Caki2 (cell line): ENCODE measurements at regions not wholly inside any gene's neighbourhood (a gene's known extent, or its start where the extent isn't known, plus 50 kb on each side); places are given as distances from the start of the nearest gene placed in this dataset.
"Not testable (repeated sequence)": the region's sequence is repeated elsewhere in the genome, so short reads cannot be mapped to it uniquely, and the experiment has no call there.

ENCODE experiments used
- DNase-seq: peaks from one replicate; pipeline ENCODE4 v3.0.0-alpha.2; 2015; ENCODE audit warnings: low read depth
- in situ Hi-C: cut with HindIII; loops from 2 replicates; pipeline ENCODE4 v1.10.0; 2016; ENCODE audit warnings: low sequenced_read_pairs, low pct_unique_long_range_greater_than_20kb, mixed read lengths

DNA sequence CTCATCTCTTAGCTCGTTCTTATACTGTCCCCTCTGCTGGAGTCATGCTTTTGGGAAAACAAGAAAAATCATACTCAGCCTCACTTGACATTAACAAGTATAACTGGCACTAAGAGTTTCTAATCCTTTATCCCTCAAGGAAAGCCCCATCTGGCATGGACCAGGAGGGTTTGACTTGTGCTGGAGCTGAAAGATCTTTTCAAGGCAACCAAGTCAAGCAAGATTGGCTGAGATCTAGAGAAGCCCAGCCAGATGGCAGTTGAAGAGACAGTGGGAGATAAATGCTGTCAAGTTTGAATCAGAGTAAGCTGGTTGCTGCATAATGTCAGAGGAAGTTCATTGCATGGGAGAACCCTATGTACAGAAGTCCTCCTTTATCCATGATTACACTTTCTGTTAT, 336.5 kb upstream of the LRP1B start:
- no peak for DNase-seq
- in situ Hi-C loops: no loop called here

DNA sequence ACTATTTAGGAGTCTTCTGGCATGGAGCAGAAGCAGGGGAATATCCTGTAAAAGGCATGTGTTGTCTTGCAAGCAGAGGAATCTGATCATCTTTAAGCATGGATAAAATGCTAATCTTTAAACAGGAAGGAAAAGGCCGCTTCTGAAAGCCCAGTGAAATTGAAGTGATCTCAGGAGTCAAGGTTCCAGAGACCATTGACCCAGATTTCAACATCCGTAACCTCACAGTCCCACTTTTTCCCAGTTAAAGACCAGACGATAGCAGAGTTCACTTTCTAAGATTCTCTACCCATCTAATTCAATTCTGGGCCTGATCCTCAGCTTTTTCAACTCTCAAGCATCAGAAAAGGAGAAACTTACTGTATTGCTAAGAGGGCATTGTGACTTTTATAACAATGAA, 332.2 kb upstream of the LRP1B start:
- no peak for DNase-seq
- in situ Hi-C loops: no loop called here

DNA sequence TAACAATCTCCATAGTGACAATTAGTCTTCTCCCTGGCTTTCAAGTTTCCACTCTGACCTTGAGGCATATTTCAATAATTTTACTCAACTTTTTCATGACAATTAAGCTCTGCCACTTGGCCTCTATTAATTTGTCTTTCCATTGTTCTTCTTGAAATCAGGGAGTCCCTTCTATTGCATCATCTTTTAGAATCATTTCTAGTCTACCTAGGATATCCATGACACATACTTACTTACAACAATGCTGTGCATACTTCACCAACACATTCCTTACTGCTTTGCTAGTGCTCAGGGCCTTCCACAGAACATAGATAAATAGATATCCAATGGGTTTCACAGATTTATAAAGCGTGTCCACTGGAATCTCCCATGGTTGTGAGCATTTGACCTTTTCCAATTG, 331.5 kb upstream of the LRP1B start:
- in situ Hi-C loops: no loop called here
- DNase-seq: no peak

DNA sequence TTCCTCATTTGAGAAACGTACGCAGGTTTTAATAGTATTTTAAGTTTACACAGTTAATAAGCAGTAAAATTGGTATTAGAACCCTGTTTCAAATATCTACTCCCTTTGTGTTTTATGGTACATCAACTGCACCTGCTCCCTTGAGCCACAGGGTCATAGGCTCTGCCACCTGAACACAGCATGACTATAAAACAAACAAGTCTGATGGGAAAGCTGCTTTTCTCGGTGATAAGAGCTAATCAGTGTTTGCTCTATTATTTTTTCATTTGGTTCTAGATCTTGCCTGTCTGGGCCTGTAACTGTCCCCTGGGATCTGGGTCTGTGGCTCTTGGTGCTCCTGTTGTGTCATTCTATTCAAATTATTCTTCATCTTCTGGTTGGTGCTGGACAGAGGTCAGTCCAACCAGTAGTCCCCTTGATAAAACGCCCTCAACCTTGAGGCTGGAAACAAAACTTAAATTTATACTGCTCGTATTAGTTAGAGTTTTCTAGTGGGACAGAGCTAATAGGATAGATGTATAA, 314.8 kb upstream of the LRP1B start:
- no peak for DNase-seq
- in situ Hi-C loops: no loop called here

DNA sequence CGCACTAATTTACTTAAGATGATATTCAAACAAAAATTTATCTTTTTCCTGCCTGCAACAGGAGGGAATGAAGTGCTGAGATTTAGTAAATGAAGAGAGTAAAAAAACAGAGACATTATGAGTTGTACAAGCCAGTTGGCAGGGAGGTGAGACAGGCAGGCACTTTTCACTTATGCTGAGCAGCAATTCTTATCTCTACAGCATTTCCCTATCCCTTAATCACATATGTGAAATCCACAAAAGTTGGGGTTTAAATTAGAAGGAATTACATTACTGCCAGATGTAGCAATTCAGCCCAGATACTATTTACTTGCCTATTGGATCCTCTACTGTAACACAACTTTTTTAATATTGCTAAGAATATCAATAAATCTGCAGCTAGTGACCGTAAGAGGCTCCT, 314.2 kb upstream of the LRP1B start:
- DNase-seq: no peak
- in situ Hi-C loops: no loop called here

DNA sequence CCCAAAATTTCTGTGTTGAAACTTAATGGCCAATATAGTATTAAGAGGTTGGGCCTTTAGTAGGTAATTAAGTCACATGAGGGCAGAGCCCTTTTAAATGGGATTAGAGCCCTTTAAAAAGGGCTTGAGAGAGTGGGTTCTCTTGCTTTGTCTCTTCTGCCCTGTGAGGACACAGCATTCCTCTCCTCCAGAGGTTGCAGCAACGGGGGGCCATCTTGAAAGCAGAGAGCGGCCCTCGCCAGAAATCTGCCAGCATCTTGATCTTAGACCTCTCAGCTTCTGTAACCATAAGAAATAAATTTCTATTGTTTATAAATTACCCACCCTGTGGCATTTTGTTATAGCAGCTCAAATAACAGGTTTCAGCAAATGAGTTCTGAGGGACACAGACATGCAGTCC, 305.0 kb upstream of the LRP1B start:
- in situ Hi-C loops: no loop called here
- DNase-seq: no peak

DNA sequence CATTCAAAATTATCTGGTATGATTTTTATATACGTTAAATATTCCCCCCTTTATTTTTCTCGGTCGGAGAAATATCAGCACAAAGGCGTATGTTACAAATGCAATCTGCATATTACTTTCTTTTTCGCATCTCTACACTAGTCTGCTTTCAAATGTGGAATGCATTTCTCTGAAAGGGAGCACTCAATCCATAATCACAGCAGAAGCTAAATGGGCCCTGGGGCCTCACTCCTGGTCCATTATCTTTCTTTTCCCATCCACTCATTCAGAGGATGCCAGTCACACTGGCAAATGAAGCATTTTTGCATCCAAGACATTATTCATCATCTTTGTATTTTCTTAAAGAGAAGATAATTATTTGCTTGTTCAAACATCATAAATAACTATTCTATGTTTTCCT, 295.2 kb upstream of the LRP1B start:
- DNase-seq: no peak
- in situ Hi-C loops: no loop called here

DNA sequence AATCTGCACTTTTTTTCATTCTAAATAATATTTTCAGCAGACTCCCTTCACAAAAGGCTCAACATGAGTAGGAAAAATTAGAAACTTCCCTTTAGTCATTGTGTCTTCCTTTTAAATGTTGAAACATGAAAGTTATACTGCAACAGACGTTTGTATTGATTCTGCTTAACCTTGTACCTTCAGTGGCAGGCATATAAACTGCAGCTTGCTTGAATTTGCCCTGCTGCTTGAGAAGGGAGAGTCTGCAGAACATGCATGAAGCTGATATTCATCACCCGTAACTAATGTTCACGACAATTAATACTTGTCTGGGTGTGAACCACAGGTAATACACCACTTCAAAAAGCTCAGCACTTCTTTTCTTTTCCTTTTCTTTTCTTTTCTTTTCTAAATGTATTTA, 294.7 kb upstream of the LRP1B start:
- DNase-seq: no peak
- in situ Hi-C loops: no loop called here

DNA sequence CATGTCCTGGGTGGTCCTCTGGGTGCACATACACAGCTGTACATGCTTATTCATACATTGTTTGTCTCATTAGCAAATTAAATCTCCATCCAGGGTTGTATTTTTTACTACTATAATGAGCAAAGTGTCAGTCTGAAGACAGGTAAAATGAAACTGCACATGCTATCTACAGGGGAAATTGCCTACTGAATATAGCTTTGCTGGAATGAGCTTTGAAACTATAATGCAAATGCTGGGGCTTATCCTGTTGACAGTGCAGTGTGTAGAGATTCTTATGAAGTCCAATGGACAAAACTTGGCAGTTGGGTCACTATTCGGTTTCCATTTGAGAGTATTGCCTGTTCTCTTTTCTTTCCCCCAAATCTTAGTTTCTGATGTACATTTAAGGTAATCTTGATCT, 292.8 kb upstream of the LRP1B start:
- no peak for DNase-seq
- in situ Hi-C loops: no loop called here

DNA sequence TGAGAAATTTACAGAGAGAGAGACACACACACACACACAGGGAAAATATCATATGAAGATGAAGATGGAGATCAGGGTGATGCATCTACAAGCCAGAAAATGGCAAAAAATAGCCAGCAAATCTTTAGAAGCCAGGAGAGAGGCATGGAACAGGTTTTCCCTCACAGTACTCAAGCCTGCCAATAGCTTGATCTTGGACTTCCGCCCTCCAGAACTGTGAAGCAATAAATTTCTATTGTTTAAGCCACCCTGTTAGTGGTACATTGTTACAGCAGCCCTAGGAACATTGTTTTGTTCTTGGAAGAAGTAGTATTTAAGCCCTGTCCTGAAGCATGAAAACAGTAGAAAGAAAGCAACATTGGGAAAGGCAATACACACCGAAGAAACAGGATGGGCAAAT, 292.0 kb upstream of the LRP1B start:
- no peak for DNase-seq
- in situ Hi-C loops: no loop called here

DNA sequence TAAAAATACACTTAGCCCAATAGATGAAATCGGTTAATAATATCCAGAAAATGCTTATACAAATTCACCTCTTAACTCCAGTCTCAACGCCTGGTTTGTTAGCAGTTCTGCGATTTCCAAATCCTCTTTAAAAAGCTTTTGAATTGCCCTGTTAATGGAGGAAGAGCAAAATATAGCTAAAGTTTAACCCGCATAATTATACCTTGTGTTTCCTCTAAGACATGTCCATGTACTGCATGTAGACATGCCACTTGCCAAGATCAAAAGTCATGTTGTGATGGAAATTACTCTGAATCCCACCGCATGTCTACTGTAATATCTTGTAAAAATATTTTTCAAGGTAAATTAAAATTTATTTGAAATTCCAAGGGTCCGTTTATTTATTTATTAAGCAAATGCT, 291.2 kb upstream of the LRP1B start:
- no peak for DNase-seq
- in situ Hi-C loops: no loop called here

DNA sequence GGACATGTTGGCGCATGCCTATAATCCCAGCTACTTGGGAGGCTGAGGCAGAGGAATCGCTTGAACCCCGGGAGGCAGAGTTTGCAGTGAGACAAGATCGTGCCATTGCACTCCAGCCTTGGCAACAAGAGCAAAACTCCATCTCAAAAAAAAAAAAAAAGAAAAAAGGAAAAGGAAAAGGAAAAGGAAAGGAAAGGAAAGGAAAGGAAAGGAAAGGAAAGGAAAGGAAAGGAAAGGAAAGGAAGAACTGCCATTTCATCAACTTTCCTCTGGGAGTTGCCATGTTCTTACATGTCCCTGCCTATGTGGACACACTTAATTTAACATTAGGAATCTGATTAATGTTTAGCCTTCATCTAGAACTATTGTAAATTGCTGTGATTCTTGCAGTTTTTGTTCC, 287.9 kb upstream of the LRP1B start:
- in situ Hi-C loops, DNase-seq: not testable (repeated sequence)

DNA sequence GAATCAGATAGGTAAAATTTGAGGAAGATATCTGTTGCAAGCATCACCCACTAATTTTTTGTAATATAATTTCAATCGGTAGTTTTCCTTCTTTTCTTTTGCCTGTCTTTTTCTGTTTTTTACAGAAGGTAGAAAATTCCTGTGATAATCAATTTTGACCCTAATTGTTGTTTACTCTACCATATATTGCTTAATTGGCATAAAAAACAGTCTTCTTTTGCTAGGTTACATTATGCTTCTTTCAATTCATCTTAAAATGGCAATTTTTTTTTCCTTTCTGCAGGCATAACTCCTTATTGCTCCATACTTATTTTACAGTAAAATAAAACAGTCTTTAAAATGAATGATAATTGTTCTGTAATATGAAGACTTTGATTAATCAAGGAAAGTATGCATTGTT, 286.2 kb upstream of the LRP1B start:
- in situ Hi-C loops: no loop called here
- no peak for DNase-seq

DNA sequence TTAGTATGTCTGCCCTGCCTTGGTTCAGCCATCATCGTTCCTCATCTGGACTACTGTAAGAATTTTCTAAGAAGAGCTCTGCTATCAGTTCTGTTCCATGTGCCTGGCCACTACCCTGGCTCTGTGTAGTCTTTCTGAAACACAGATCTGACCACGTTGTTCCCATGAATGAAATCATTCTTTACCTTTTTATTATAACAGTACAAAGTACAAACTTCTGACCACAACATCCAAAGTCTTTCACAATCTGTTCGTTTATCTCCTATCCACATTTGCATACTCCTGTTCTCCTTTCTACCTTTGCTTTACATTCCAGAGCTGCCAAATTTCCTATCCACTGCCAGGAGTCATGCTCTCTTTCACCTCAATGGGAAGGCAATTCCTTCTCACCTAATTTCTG, 284.6 kb upstream of the LRP1B start:
- in situ Hi-C loops: no loop called here
- DNase-seq: no peak

DNA sequence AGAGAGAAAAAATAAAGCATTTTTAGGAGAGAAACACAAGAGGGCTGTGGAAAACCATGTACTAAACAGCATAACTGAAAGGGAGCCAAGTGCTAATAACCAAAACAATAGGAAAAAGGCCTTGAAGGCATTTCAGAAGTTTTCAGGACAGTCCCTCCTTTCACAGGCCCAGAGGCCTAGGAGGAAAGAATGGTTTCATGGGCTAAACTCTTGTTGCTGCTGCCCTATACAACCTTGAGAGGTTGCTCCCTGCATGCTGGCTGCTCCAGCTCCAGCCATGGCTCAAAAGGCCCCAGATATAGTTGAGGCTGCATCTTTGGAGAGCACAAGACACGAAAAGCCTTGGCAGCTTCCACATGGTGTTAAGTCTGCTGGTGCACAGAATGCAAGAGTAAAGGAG, 267.4 kb upstream of the LRP1B start:
- in situ Hi-C loops: no loop called here
- DNase-seq: no peak

DNA sequence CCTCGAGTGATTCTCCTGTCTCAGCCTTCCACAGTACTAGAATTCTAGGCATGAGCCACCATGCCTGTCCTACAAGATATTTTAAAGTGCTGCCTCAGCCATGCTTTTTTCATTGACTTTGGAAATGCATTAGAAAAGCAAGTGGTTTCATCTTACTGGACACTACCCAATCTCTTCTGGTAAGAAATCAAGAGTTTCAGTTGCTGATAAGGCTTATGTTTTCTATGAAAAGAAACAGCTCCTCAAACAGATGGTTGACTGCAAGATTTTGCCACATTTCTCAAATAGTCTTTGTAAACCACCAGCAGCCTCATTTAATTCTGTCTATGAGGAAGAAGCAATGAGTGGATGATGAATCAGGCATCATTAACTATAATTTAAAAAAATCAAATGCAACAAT, 264.5 kb upstream of the LRP1B start:
- in situ Hi-C loops: no loop called here
- no peak for DNase-seq

DNA sequence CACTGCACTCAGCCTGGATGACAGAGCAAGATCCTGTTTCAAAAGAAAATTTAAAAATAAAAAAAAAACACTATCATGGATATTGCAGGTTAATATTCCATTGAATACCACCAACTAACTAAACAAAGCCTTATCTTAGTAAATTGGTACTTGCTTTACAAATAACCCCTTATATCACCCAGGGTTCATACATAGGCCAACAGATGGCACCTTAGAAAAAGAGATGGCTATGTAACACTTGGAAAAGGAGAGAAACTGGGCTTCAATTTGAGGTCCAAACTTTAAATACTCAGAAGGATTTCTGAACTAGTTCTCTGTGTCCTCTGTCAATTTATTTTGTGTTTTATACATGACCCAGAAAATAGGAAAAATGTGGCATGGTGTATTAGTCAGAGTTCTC, 249.6 kb upstream of the LRP1B start:
- in situ Hi-C loops: no loop called here
- DNase-seq: no peak

DNA sequence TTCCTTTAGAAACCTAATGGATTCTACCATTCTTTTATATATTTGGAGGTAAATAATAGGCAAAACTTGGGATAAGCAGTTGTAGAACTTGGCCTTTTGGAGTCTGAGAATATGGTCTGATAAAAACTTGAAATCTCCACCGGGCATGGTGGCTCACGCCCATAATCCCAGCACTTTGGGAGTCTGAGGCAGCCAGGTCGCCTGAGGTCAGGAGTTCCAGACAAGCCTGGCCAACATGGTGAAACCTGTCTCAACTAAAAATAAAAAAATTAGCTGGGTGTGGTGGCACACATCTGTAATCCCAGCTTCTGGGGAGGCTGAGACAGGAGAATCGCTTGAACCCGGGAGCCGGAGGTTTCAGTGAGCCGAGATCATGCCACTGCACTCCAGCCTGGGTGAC, 231.3 kb upstream of the LRP1B start:
- DNase-seq, in situ Hi-C loops: not testable (repeated sequence)

DNA sequence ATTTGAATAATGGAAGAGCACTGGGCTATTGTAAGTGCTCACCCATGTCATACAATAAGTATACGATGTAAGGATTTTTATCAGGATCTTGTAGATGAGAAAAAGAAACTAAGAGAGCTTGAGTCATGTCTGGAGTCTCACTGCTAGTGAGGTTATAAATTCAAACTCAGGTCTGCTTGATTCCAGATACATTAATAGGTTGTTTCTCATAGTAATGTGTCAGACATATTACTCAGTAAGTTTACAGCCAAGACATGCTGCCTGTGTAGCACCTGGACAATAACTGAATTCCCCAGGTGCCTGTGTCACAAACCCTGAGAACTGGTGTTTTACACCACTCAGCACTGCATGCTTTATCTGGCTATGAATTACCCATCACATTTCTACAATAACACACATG, 216.9 kb upstream of the LRP1B start:
- in situ Hi-C loops: no loop called here
- no peak for DNase-seq

DNA sequence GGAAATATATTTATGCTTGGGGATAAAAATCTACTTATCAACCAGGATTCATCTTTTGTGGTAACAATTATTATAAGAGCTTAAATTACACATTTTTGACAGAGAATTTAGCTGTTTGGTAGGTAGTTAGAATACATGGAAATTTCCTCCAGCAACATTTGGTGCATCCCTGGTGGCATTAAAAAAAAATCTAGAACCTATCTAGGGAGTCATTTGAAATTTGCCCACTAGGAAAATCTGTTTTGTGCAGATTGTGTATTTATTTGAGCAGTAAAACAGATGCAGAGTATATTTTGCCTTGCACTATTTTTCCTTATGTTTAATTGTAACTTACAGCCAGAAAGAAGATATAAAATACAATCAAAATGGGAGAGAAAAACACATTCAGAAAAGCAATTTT, 208.4 kb upstream of the LRP1B start:
- no peak for DNase-seq
- in situ Hi-C loops: no loop called here

DNA sequence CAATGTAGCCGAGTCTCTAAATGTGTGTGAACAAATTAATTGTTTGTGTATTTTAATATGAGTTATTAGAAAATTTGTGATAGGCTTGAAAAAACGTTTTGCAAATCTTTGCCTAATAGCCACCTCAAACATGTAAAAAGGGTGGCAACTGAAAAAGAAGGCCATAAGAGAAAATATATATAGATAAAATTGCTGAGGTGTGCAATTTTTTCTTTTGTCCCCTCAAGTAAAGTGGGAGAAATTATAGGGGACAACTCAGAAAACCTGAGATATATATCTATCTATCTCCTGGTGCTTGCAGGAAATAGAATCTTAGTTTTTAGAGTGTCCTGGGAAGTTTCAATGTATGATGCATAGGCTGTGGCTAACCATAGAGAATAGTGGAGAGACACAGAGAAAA, 201.4 kb upstream of the LRP1B start:
- in situ Hi-C loops: no loop called here
- DNase-seq: no peak
